Stomach (tissue), 8 donors: ENCODE measurements at regions not wholly inside any gene's neighbourhood (a gene's known extent, or its start where the extent isn't known, plus 50 kb on each side); places are given as distances from the start of the nearest gene placed in this dataset.

Source experiments
- DNase-seq, 2 donors: peaks; one replicate each; pipeline versions ENCODE4 v3.0.0 to v3.0.0-alpha.2; 2013 to 2019
- H3K27ac ChIP-seq, 5 donors: fragments of 200-600 bp in 4 of 5; sonication (generic) in 4 of 5; one replicate each; pipeline ENCODE4 v1.5.1; 2013 to 2019; ENCODE audit warnings: mild to moderate bottlenecking in 1 of 5, moderate library complexity in 1 of 5
- H3K27me3 ChIP-seq, 3 donors: fragments of 200-600 bp; sonication (generic); one replicate each; pipeline ENCODE4 v1.5.1; 2017 to 2019; ENCODE audit warnings: mixed run types in 1 of 3
- H3K36me3 ChIP-seq, 4 donors: fragments of 200-600 bp; sonication (generic); 1 replicate in 3 of 4; 2 replicates in 1 of 4; pipeline ENCODE4 v1.5.1; 2016 to 2019
- H3K4me1 ChIP-seq, 4 donors: fragments of 200-600 bp; sonication (generic); one replicate each; pipeline ENCODE4 v1.5.1; 2016 to 2019
- H3K4me3 ChIP-seq, 4 donors: fragments of 200-600 bp; sonication (generic) in 3 of 4; one replicate each; pipeline ENCODE4 v1.5.1; 2016 to 2019; ENCODE audit warnings: mild to moderate bottlenecking in 1 of 4
- H3K9me3 ChIP-seq, 4 donors: fragments of 200-600 bp; sonication (generic); one replicate each; pipeline ENCODE4 v1.5.1; 2016 to 2019
- CTCF ChIP-seq, 7 experiments: fragments of 450-650 bp in 4 of 7; fragments of 200-600 bp in 3 of 7; sonication (generic) in 3 of 7; IDR thresholded peaks; one replicate each; pipeline ENCODE4 v1.5.1; 2016 to 2019; ENCODE audit warnings: antibody characterized with exemption in 7 of 7, control low read depth in 2 of 7, mild to moderate bottlenecking in 1 of 7
- EP300 ChIP-seq: sonication (generic); formaldehyde crosslinking; IDR thresholded peaks from one replicate; pipeline ENCODE4 v1.6.1; 2017; ENCODE audit warnings: antibody characterized with exemption
- POLR2A ChIP-seq, 4 donors: fragments of 450-650 bp; IDR thresholded peaks; one replicate each; pipeline ENCODE4 v1.6.1; 2016; ENCODE audit warnings: antibody characterized with exemption in 4 of 4, control low read depth in 2 of 4, mild to moderate bottlenecking in 1 of 4, moderate library complexity in 1 of 4
- POLR2AphosphoS5 ChIP-seq, 3 donors: sonication (generic); formaldehyde crosslinking; IDR thresholded peaks; one replicate each; pipeline ENCODE4 v1.6.1; 2016; ENCODE audit warnings: antibody characterized with exemption in 3 of 3
- WGBS, 5 donors: extraction: QIAGEN DNeasy Blood & Tissue Kit in 3 of 5; methylation state at CpG; one replicate each; pipeline versions ENCODE4 v1.1.5 to v1.1.7; 2013 to 2018; 5-methylcytosine and 5-hydroxymethylcytosine counted together
- intact Hi-C: fragments of 100-400 bp; cut with DNase I; formaldehyde crosslinking; loops from one replicate; pipeline ENCODE4 v1.15.1; 2023; ENCODE audit warnings: low total_unique reads
- donor health status: healthy with polysubstance abuse.
- donor health status: Bipolar disorder and iron deficiency.
- donor health status: healthy.

GRCh38 chr21:35628316-35628715 lies 432.0 kb downstream of the SETD4 start:
- H3K4me3 ChIP-seq, result no peak overlapping the region
- whole genome bisulfite sequencing, 5 donors, result 62 to 86% (median 69%) methylated on average over 3 of the region's 3 CpGs
- H3K9me3 ChIP-seq, result no peaks in the 10 kb centered on the region
- H3K36me3 ChIP-seq, result no peaks in the 10 kb centered on the region
- TF ChIP-seq POLR2AphosphoS5 (IDR thresholded peaks at IDR 0.05), result no peak
- no peak for TF ChIP-seq EP300
- no peak for TF ChIP-seq POLR2A (IDR thresholded peaks at IDR 0.05)
- no peak for TF ChIP-seq CTCF (IDR thresholded peaks at IDR 0.05)
- DNase-seq, result no peak
- no peaks in the 10 kb centered on the region for H3K27me3 ChIP-seq
- H3K27ac ChIP-seq, result no peak overlapping the region
- H3K4me1 ChIP-seq, result no peaks in the 10 kb centered on the region
- intact Hi-C loops, result no loop called here

- DNase-seq, result no peak
- Histone ChIP-seq H3K27ac (no peak overlapping the region), H3K9me3 (no peaks in the 10 kb centered on the region), H3K27me3 (no peaks in the 10 kb centered on the region), H3K4me1 (no peaks in the 10 kb centered on the region), H3K4me3 (no peak overlapping the region), H3K36me3 (no peaks in the 10 kb centered on the region)
- intact Hi-C loops, result no loop called here
- TF ChIP-seq POLR2A (IDR thresholded peaks at IDR 0.05) (no peak), POLR2AphosphoS5 (IDR thresholded peaks at IDR 0.05) (no peak), EP300 (no peak), CTCF (IDR thresholded peaks at IDR 0.05) (no peak)
- 79 to 89% (median 85%) methylated on average over 4 of the region's 4 CpGs for WGBS, 5 donors
Measured at GRCh38 chr21:35627462-35627861, 432.9 kb downstream of the SETD4 start.

GRCh38 chr21:35625576-35625975 lies 434.8 kb downstream of the SETD4 start:
- WGBS, 5 donors, result 81 to 88% (median 83%) methylated on average over 3 of the region's 3 CpGs
- H3K27ac ChIP-seq, result no peak overlapping the region
- no peak for DNase-seq
- no peaks in the 10 kb centered on the region for H3K4me1 ChIP-seq
- intact Hi-C loops, result no loop called here
- no peaks in the 10 kb centered on the region for H3K9me3 ChIP-seq
- H3K36me3 ChIP-seq, result no peaks in the 10 kb centered on the region
- TF ChIP-seq POLR2AphosphoS5 (IDR thresholded peaks at IDR 0.05) (no peak), EP300 (no peak)
- H3K4me3 ChIP-seq, result no peak overlapping the region
- no peaks in the 10 kb centered on the region for H3K27me3 ChIP-seq

- intact Hi-C loops, result no loop called here
- H3K27ac ChIP-seq, result no peak overlapping the region
- H3K36me3 ChIP-seq, result no peaks in the 10 kb centered on the region
- no peaks in the 10 kb centered on the region for H3K4me1 ChIP-seq
- no peak overlapping the region for H3K4me3 ChIP-seq
- no peak for DNase-seq
- H3K9me3 ChIP-seq, result no peaks in the 10 kb centered on the region
- TF ChIP-seq POLR2AphosphoS5 (IDR thresholded peaks at IDR 0.05) (no peak), POLR2A (IDR thresholded peaks at IDR 0.05) (no peak), EP300 (no peak), CTCF (IDR thresholded peaks at IDR 0.05) (no peak)
- 43 to 73% (median 59%) methylated on average over 2 of the region's 2 CpGs for WGBS, 5 donors
- H3K27me3 ChIP-seq, result no peaks in the 10 kb centered on the region
Measured at GRCh38 chr21:35624901-35625300, 435.4 kb downstream of the SETD4 start.

- TF ChIP-seq CTCF (IDR thresholded peaks at IDR 0.05) (no peak), POLR2A (IDR thresholded peaks at IDR 0.05) (no peak), POLR2AphosphoS5 (IDR thresholded peaks at IDR 0.05) (no peak), EP300 (no peak)
- H3K27ac ChIP-seq, result no peak overlapping the region
- 86 to 98% (median 90%) methylated on average over 3 of the region's 3 CpGs for WGBS, 5 donors
- H3K36me3 ChIP-seq, result no peaks in the 10 kb centered on the region
- H3K9me3 ChIP-seq, result no peaks in the 10 kb centered on the region
- intact Hi-C loops, result no loop called here
- H3K4me3 ChIP-seq, result no peak overlapping the region
- DNase-seq, result no peak
- no peaks in the 10 kb centered on the region for H3K27me3 ChIP-seq
- no peaks in the 10 kb centered on the region for H3K4me1 ChIP-seq
Measured at GRCh38 chr21:35622612-35623011, 437.7 kb downstream of the SETD4 start.
